ENCODE measurements at regions not wholly inside any gene's neighbourhood (a gene's known extent, or its start where the extent isn't known, plus 50 kb on each side); places are given as distances from the start of the nearest gene placed in this dataset.

- no peak for TF ChIP-seq ZNF324 (tag by site-specific recombination; IDR thresholded peaks at IDR 0.05)
- no peak for TF ChIP-seq SP2 (tag by site-specific recombination; IDR thresholded peaks at IDR 0.05)
- no peak for TF ChIP-seq PRDM6 (tag by site-specific recombination; IDR thresholded peaks at IDR 0.05)
- TF ChIP-seq REST (tag by site-specific recombination; IDR thresholded peaks at IDR 0.05), result no peak
- no peak for TF ChIP-seq ZNF214 (tag by site-specific recombination; IDR thresholded peaks at IDR 0.05; ENCODE audit: borderline replicate concordance)
- TF ChIP-seq CTCF (tag by site-specific recombination; IDR thresholded peaks at IDR 0.05), result no peak
- no peak for TF ChIP-seq ZBTB10 (tag by site-specific recombination; IDR thresholded peaks at IDR 0.05)
- no peak for TF ChIP-seq GLI4 (tag by site-specific recombination; IDR thresholded peaks at IDR 0.05)
- TF ChIP-seq ZNF280C (tag by site-specific recombination; IDR thresholded peaks at IDR 0.05), result no peak
- no peak for TF ChIP-seq OSR2 (tag by site-specific recombination; IDR thresholded peaks at IDR 0.05)
- TF ChIP-seq FEZF1 (tag by site-specific recombination; IDR thresholded peaks at IDR 0.05), result no peak
- no peak for TF ChIP-seq SCRT2 (tag by site-specific recombination; IDR thresholded peaks at IDR 0.05)
Observed at GRCh38 chr1:239056940-239057339, 329.4 kb upstream of the CHRM3 start.
